ENCODE measurements at regions not wholly inside any gene's neighbourhood (a gene's known extent, or its start where the extent isn't known, plus 50 kb on each side); places are given as distances from the start of the nearest gene placed in this dataset.

GRCh38 chr6:22418714-22419113, 121.9 kb upstream of the PRL start:
- TF ChIP-seq TCF7L2 (IDR thresholded peaks at IDR 0.05; ENCODE audit: borderline replicate concordance, extremely low read depth, insufficient read depth, insufficient read length): no peak
- no peak for TF ChIP-seq ZFX (IDR thresholded peaks at IDR 0.05)

Data from HCT116 (cell line).